ENCODE measurements at regions not wholly inside any gene's neighbourhood (a gene's known extent, or its start where the extent isn't known, plus 50 kb on each side); places are given as distances from the start of the nearest gene placed in this dataset.

- DNase-seq (ENCODE audit: low read depth), result no peak
- POLR2A ChIA-PET, result no interaction called here
- Histone ChIP-seq H3K27me3 (ENCODE audit: control insufficient read depth, insufficient read depth, low read length) (no peaks in the 10 kb centered on the region), H3K36me3 (ENCODE audit: control insufficient read depth, insufficient read depth, low read length) (no peaks in the 10 kb centered on the region), H3K4me3 (ENCODE audit: low read depth, low read length) (no peak overlapping the region)
- CTCF ChIA-PET, result no interaction called here
- TF ChIP-seq CTCF (IDR thresholded peaks at IDR 0.05; ENCODE audit: insufficient read depth, low read depth, low read length), result no peak
These were observed 209.2 kb downstream of the MBL2 start for GRCh38 chr10:52563360-52563759.

GRCh38 chr10:52566471-52567246, 205.9 kb downstream of the MBL2 start:
- Histone ChIP-seq H3K4me3 (ENCODE audit: low read depth, low read length) (no peak overlapping the region), H3K36me3 (ENCODE audit: control insufficient read depth, insufficient read depth, low read length) (no peaks in the 10 kb centered on the region), H3K27me3 (ENCODE audit: control insufficient read depth, insufficient read depth, low read length) (no peaks in the 10 kb centered on the region)
- TF ChIP-seq CTCF (IDR thresholded peaks at IDR 0.05; ENCODE audit: insufficient read depth, low read depth, low read length), result peak; percentile 58
- no peak for DNase-seq (ENCODE audit: low read depth)
- POLR2A ChIA-PET, result interaction anchor here (0.9 kb wide), 1 partner anchor 253 kb away, joined by 9 read pairs; the partner anchor contains the start of gene DKK1
- CTCF ChIA-PET, result interaction anchor here (0.6 to 4.3 kb wide), 21 partner anchors 8 to 1328 kb away, joined by 3 to 63 read pairs (median 5); partner anchors contain the start of gene DKK1

- TF ChIP-seq CTCF (IDR thresholded peaks at IDR 0.05; ENCODE audit: insufficient read depth, low read depth, low read length), result no peak
- ChIA-PET CTCF (interaction anchor here (0.6 to 4.3 kb wide), 19 partner anchors 9 to 1329 kb away, joined by 3 to 63 read pairs (median 5); partner anchors contain the start of gene DKK1), POLR2A (interaction anchor here (0.9 kb wide), 1 partner anchor 253 kb away, joined by 9 read pairs; the partner anchor contains the start of gene DKK1)
- Histone ChIP-seq H3K27me3 (ENCODE audit: control insufficient read depth, insufficient read depth, low read length) (no peaks in the 10 kb centered on the region), H3K4me3 (ENCODE audit: low read depth, low read length) (no peak overlapping the region), H3K36me3 (ENCODE audit: control insufficient read depth, insufficient read depth, low read length) (no peaks in the 10 kb centered on the region)
- DNase-seq (ENCODE audit: low read depth), result no peak
These were observed 205.4 kb downstream of the MBL2 start for GRCh38 chr10:52567247-52567580.

GRCh38 chr10:52568309-52568708, 204.3 kb downstream of the MBL2 start:
- Histone ChIP-seq H3K36me3 (ENCODE audit: control insufficient read depth, insufficient read depth, low read length) (no peaks in the 10 kb centered on the region), H3K4me3 (ENCODE audit: low read depth, low read length) (no peak overlapping the region), H3K27me3 (ENCODE audit: control insufficient read depth, insufficient read depth, low read length) (no peaks in the 10 kb centered on the region)
- POLR2A ChIA-PET, result no interaction called here
- no peak for TF ChIP-seq CTCF (IDR thresholded peaks at IDR 0.05; ENCODE audit: insufficient read depth, low read depth, low read length)
- CTCF ChIA-PET, result interaction anchor here (0.9 to 4.3 kb wide), 6 partner anchors 18 to 261 kb away, joined by 3 to 63 read pairs (median 7); no protein-coding TSS in a partner anchor
- DNase-seq (ENCODE audit: low read depth), result no peak

- Histone ChIP-seq H3K27me3 (ENCODE audit: control insufficient read depth, insufficient read depth, low read length) (no peaks in the 10 kb centered on the region), H3K36me3 (ENCODE audit: control insufficient read depth, insufficient read depth, low read length) (no peaks in the 10 kb centered on the region), H3K4me3 (ENCODE audit: low read depth, low read length) (no peak overlapping the region)
- CTCF ChIA-PET, result interaction anchor here (1.0 to 2.1 kb wide), 5 partner anchors 11 to 263 kb away, joined by 4 to 18 read pairs (median 5); partner anchors contain the start of gene DKK1
- DNase-seq (ENCODE audit: low read depth), result no peak
- no peak for TF ChIP-seq CTCF (IDR thresholded peaks at IDR 0.05; ENCODE audit: insufficient read depth, low read depth, low read length)
- POLR2A ChIA-PET, result no interaction called here
These were observed 202.1 kb downstream of the MBL2 start for GRCh38 chr10:52570490-52570889.
